Embryonic facial prominence (tissue), 1 donor: ENCODE measurements at regions not wholly inside any gene's neighbourhood (a gene's known extent, or its start where the extent isn't known, plus 50 kb on each side); places are given as distances from the start of the nearest gene placed in this dataset.
"Not testable (repeated sequence)": the region's sequence is repeated elsewhere in the genome, so short reads cannot be mapped to it uniquely, and the experiment has no call there.

Source experiments
- DNase-seq: peaks from one replicate; pipeline ENCODE4 v3.0.0-alpha.2; 2016; ENCODE audit errors: extremely low spot score

DNA sequence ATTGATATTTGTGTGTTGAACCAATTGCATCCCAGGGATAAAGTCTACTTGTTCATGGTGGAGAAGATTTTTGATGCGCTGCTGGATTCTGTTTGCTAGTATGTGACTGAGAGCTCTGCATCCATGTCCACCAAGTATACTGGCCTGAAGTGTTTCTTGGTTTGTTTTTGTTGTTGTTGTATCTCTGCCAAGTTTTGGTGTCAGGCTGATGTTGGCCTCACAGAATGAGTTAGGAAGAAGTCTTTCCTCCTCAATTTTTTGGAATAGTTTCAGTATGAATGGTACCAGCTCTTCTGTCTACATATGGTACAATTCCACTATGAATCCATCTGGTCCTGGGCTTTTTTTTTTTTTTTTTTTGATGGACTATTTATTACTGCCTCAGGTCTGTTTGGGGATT, 50.9 kb upstream of the OSTN start:
- DNase-seq: no peak

DNA sequence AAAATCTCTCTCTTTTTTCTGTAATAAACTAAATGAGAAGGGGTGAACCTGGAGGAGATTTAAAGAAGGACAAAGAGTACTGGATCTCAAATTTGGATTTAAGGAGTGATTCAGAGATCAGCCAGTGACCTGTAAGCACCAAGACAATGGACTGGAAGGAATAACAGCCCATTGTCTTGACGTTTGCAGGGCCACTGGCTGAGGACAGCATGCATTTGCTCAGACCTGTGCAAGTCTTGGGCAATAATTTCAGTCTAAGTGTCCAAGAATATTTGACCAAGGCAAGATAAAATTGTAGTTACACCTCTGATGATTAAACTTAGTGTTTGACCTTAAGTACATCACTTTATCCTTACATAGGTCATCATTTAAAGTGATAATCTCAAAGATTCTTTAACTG, 55.8 kb upstream of the OSTN start:
- DNase-seq: no peak

DNA sequence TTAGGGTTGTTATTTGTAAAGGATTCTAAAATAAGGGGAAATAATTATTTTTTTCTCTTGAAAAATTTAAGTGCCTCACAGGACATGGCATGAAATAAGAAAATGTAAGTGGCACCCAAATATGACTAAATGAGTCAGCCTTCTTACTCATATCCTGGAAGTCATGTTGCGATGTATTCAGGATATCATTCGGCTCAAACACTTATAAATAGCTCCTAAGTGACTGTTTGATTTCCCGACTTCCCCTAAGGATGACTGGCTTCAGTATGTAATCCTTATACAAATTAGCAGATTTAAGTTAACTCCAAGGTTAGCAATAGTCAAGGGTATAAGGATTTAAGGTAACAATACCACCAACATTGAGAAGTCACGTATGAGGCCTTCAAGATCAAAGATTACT, 57.3 kb upstream of the OSTN start:
- DNase-seq: no peak

DNA sequence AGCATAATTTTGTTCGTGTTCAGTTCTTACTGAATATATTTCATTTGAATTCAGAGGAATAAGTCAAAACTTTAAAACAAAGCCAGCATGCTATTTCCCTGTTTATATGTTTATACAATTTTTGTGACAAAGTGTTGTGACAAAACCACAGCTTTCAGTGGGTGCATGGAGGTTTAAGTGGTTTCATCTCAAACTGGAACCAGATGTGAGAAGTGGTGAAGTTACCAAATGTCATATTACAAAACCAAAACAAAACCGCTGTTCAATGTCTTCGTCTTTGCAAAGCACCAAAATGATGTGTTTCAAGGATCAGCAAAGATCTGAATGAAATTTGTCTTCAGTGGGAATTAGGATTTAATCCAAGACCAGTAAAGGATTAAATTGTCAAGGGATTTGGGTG, 59.3 kb upstream of the OSTN start:
- no peak for DNase-seq

DNA sequence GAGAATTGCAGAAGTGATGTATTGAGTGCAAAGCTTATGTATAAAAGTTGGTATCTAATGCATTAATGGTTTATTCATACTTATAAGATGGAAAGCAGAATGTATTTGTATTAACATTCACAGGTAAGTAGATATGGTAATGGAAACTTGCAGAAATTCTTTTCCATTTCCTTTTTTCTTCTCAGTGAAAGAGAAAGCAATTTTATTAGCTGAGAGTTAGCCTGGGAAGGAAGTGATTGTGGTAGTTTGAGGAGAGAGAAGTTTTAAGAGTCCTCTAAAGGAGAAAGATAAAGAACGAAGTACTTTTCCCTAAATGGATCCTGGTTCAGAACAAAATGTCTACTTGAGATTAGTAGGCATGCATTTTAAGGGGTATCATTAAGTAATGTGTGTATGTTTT, 60.1 kb upstream of the OSTN start:
- DNase-seq: no peak

DNA sequence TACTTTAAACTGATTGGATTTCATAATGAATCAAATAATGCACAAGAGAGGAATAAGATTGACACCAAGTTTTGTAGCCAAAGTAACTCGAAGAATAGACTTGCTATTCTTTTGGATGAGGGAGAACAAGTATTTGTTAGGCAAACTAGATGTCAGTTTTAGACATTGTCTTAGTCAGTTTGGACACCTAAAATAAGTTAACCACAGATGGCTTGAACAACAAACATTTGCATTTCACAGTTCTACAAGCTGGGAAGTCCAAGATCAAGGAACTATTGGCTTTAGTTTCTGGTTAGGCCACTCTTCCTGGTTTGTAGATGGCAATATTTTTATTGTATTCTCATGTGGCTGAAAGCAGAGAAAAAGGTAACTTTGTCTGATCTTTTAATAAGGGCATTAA, 61.3 kb upstream of the OSTN start:
- DNase-seq: no peak

DNA sequence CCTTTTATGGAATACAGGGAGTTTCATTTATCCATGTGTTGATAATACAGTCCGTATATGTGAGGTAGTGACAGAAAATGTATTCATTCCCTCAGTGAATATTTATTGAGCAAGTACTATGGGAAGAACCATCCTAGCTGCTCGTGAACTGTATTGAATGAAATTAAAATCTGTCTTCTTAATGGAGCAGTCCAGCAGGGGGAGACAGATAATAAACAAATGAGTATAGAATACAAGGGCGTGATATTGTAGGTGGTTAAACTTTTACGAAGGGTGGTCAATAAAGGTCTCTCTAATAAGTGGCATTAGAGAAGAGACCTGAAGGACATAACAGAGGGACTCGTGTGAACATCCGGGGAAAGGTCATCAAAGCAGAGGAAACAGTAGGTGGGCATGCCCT, 62.7 kb upstream of the OSTN start:
- no peak for DNase-seq

DNA sequence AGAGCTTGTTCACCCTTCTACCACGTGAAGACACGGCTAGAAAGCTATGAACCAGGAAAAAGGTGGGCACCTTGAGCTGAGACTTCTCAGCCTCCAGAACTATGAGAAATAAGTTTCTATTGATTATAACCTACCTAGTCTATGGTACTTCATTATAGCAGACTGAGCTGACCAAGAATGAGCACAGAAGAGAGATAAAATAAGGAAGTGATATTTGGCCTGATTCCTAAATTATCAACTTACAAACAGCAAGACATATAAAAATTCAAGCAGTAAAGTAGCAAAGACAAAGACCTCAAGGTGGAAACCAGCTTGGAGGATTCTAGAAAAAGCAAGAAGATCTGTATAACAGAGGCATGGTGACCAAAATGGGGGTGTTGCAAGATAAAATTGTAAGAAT, 63.9 kb upstream of the OSTN start:
- no peak for DNase-seq

DNA sequence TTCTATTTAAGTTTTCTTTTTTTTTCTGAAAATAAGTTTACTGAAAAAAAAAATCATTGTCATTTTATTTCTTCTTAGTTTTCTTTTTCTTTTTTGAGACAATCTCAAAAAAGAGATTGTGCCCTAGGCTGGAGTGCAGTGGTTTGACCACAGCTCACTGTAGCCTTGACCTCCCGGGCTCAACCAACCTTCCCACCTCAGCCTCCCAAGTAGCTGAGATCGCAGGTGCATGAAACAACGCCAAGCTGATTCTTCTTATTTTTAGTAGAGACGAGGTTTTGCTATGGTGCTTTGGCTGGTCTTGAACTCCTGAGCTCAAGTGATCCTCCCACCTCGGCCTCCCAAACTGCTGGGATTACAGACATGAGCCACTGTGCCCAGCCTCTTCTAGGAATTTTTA, 65.7 kb upstream of the OSTN start:
- no peak for DNase-seq

DNA sequence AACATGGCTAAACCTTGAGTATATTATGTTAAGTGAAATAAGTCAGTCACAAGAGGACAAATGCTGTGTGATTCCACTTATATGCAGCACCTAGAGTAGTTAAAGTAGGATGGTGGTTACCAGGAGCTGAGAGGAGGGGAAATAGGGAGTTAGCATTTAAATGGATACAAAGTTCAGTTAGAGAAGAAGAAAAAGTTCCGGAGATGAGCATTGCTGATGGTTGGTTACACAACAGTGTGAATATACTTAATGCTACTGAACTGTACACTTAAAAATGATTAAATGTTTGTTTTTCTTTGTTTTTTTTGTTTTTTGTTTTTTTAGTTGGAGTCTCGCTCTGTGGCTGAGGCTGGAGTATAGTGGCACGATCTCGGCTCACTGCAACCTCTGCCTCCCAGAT, 67.7 kb upstream of the OSTN start:
- no peak for DNase-seq

DNA sequence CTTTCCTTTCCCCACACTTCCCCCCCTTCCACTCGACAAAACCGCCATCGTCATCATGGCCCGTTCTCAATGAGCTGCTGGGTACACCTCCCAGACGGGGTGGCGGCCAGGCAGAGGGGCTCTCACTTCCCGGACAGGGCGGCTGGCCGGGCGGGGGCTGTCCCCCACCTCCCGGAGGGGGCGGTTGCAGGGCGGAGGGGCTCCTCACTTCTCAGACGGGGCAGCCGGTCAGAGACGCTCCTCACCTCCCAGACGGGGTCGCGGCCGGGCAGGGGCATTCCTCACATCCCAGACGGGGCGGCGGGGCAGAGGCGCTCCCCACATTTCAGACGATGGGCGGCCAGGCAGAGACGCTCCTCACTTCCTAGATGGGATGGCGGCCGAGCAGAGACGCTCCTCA, 74.2 kb upstream of the OSTN start:
- DNase-seq: not testable (repeated sequence)

DNA sequence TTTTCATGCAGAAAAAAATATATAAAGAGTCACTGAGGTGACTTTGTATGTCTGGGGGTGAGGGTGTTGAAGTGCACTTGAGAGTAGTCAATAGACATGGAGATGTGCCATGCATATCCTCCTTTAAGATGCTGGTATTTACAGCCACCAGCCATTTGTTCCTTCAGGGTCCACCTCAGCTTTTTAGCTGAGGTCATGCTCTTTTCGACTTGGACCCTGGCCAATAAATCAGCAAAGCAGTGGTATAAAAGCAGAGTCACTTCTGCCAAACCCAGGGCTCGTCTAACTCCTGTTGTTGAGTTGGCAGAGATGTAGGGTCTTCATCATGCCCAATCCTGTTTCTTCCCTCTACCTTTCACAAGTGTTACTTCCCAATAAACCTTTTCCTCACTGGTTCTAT, 75.1 kb upstream of the OSTN start:
- no peak for DNase-seq

DNA sequence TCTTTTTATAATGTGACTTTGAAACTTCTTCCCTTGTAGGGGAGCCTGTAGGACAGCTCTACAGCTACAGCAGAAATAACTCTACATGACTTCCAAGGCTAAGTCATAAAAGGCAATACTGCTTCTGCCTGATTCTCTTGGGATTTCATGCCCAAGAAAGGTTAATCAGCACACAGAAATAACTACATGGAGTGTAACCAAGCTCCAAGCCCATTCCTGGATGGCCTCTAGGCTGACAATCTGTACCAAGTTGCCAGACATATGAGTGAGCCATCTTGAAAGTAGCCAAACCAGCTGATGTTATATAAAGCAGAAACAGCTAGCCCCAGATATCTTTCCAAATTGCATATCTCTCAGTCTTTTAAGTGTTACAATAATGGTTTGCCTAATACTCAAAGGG, 75.8 kb upstream of the OSTN start:
- no peak for DNase-seq

DNA sequence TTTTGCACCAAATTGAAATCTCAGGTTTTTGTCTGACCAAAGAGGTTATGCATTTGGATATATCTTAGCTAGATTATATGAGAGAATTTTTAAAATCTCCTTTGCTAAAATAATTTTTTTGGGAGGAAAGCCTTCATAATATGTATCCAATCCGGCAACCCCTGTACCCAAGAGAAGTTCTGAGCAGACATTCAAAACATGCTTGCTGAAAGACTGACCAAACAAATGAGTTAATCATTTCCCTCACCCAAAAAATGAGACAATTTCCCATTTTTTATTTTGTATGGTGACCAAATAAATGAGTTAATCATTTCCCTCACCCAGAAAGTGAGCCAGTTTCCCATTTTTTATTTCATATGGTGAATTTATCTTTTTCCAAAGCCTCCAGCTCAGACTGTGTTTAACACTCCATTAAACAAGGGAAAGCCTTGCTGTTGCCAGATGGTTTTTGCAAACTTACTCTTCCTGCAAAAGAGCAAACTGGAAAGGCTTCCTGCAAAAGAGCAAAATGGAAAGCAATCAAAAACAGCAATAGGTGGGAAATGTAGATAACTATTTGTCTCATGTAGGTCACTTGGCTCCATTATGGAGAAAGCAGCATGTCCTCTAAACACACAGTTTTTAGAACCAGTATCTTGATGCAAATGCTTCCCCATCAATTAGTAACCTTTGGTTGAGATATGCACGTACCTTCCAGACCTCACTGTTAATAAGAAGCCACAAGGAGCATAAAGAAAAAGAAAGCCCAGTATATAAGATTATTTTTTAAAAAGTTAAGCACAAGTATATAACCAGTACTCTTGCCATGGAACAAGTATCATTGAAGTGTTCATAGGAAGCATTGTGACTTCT, 78.4 kb upstream of the OSTN start:
- no peak for DNase-seq

DNA sequence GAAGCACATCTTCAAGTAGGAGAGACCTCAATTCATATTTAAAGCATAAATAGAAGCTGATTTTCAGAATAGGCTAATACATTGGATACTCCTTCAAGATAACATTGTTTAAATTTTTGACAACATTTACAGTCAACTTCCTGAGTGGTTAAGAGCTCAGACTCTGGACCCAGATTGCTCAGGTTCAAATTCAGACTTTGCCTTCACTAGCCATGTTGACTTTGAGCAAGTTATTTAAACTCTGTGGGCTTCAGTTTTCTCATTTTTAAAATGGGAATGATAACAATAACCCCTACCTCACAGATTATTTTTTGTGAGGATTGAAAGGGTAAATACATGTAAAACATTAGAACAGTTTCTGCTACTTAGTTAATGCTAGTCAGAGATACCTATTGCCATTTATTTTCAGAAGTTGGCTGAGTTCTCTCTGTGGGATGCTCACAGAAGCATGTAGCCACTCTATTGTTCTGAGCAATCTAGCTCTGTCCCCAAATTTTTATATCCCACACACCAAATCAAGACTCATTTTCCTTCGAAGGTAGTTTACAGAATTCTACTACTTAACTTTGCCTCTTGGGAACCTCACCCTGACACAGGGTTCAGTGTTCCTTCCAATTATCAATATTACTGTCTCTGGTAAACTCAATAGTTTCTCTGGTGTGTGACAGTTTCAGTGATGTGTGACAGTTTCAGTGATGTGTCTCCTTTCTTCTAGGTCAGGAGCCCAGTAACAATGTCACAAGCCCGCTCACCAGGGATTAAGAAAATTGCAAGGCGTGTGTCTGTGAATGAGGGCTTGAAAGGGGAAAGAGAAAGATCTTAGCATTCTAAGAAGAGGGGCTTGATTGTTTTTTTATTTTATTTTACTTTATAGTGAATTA, 79.4 kb upstream of the OSTN start:
- no peak for DNase-seq

DNA sequence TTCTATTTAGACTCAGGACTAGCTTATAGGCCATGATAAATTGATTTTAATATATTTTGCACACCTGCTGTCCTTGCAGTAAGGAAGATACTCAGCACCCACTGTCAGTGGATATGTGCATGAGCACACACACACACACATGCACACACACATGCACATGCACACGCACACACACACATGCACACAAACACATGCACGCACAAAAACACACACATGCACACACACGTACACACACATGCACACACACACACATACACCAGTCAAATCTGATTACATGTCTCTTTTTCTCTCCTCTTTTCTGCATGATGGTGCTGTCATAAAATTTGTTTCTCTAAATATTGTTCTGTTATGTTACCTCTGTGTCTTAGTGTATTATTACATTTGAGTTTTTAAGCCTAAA, 87.3 kb upstream of the OSTN start:
- no peak for DNase-seq

DNA sequence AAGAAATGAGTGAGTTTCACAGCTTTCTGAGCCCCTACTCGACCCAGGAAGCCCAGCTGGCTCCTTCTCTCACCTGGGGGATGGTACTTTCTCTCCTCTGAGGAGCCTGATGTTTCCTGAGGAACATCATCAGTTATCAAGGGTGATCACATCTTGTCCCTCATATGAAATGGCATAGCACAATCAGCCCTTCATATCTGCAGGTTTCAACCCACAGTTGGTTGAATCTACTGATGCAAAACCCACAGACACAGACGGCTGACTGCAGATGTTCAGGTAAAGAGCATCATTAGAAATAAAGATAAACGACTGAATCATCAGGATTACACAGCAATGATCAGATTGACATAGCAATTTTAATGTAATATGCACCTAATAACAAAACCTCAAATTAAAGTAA, 93.6 kb upstream of the OSTN start:
- no peak for DNase-seq

DNA sequence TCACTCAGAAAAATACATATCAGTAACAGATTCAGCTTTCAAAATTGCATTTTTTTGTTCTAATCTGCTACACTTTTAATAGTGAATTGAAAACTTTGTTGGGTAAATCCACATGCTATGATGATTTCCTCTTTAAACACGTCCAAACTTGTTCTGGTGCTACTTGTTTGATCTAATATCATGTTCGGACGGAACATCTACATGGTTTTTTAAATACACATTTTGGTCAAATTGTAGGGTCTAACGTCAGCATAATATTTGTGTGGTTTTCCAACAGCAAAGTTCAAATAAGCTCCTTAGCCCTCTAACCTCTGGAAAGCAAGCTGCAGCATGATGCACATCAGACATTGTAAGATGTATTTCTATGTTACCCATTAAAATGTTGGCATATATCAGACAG, 98.5 kb upstream of the OSTN start:
- no peak for DNase-seq

DNA sequence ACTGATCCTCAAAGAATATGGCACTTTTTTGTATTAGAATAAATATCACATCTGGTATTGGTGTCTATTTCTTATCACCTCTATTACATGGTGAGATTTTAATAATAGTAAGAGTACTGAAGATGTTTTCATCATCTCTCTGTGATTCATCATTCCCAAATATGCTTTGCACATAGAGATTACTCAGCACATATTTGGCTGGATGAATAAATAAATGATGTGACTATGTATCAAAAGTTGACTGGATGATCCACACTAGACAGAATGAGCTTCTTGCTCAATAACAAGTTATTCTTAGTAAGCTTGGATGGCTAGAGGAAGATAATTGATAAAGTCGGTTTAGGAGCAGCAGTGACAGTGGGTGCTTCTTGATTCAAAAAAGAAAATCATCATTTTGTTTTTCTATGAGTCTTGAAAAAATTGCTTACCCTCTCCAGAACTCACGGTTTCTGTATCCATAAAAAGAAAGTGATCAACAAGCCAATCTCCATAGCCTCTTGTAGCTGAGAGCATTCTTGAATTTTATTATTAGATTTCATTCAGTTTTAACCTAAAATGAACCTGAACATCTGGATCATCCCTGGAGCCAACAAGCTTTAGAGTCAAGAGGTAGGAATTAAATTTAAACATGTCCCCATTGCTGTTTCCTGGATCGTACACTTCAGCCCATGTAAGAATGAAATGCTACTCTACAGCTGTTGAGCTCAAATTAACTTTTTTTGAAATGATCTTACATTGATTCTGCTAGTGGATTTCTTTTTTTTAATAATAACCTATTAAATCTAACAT, 104.8 kb upstream of the OSTN start:
- DNase-seq: no peak

DNA sequence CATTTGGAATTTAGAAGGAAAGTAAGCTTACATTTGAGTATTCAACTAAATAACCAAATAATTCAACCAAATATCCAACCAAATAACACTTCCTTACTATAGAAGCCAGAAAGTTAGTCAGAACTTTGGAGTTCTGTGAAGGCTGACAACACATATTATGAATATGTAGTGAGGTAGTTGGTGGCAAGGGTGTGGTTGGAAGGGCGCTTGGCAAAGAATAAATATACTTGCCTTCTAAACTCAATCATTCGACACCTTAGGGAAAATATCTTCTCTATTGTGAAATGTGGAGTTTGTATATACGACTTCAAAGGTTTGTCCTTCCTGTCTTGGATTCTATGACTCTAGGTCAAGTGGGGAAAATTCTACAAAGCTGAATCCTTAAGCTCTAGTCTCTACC, 111.7 kb upstream of the OSTN start:
- DNase-seq: no peak

DNA sequence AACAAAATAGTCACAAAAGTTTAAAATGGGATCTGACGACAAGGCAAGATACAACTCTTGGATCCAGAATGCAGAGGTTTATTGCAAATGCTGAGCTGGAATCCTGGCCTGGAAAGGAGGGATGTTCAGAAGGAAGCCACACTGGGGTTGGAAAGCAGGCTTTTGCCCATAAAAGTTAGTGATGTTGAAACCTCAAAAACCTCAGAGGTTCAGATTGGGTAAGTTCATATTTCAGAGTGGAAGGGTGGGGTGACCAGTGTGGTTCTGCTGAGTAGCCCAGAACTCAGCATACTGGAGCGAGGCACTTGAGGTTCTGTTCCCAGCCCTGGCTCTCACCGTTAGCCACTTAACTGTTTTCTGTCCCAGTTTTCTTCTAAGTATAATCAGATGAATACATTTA, 114.0 kb upstream of the OSTN start:
- DNase-seq: no peak

DNA sequence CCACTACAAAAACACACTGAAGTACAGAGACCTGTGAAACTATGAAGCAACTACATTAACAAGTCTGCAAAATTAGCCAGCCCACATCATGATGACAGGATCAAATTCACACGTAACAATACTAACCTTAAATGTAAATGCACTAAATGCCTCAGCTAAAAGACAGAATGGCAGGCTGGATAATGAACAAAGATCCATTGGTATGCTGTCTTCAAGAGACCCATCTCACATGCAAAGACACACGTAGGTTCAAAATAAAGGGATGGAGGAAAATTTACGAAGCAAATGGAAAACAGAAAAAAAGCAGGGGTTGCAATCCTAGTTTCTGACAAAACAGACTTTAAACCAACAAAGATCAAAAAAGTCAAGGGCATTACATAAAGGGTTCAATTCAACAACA, 120.1 kb upstream of the OSTN start:
- not testable (repeated sequence) for DNase-seq
